AG20443 (cell line): ENCODE measurements at regions not wholly inside any gene's neighbourhood (a gene's known extent, or its start where the extent isn't known, plus 50 kb on each side); places are given as distances from the start of the nearest gene placed in this dataset.
"Not testable (repeated sequence)": the region's sequence is repeated elsewhere in the genome, so short reads cannot be mapped to it uniquely, and the experiment has no call there.

Experiments
- DNase-seq: peaks from one replicate; pipeline ENCODE4 v3.0.0; 2012; ENCODE audit warnings: low spot score, mixed read lengths

GRCh38 chr12:116327992-116328391, 50.5 kb upstream of the MED13L start:
- not testable (repeated sequence) for DNase-seq

- no peak for DNase-seq
Observed at GRCh38 chr12:116331876-116332275, 54.4 kb upstream of the MED13L start.

DNA sequence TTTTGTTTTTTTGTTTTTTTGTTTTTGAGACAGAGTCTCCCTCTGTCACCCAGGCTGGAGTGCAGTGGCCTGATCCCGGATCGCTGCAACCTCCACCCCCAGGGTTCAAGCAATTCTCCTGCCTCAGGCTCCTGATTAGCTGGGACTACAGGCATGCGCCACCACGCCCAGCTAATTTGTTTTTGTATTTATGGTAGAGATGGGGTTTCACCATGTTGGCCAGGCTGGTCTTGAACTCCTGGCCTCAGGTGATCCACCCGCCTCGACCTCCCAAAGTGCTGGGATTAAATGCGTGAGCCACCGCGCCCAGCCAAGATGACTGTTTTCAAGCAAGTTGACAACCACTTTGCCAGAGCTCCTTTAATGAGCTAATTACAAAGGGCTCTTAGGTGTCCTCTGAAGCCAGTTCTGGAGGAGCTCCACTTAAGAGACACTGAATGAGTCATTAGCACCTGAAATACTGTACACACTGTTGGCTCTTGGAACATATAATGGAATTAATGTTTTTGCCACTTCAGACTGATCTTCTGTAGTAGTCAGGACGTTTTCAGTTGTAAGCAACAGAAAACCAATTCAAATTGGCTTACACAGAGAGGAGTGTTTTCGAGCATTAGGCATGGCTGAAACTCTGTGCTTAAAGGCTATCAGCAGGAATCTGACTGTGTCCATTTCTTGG, 55.4 kb upstream of the MED13L start:
- DNase-seq: no peak

- DNase-seq: no peak
Observed at GRCh38 chr12:116333402-116333801, 55.9 kb upstream of the MED13L start.

GRCh38 chr12:116336542-116337065, 59.1 kb upstream of the MED13L start:
- DNase-seq: no peak

DNA sequence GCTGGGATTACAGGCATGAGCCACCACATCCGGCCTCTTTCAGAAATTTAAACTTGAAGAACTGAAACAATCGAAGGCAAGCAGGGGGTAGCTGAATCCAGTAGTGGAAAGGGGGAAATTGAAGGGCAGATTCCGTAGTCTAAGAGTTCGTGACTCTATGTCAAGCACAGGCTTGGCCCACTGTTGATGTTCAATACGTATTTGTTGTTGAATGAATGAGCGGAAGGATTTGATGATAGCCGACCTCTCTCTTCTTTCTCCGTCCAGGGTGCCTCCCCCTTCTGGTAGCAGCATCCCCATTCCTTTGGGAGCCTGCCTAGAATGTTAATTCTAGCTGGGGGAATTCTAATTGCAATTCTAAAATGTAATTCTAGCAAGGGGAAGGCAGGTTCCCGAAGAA, 59.8 kb upstream of the MED13L start:
- DNase-seq: no peak

DNA sequence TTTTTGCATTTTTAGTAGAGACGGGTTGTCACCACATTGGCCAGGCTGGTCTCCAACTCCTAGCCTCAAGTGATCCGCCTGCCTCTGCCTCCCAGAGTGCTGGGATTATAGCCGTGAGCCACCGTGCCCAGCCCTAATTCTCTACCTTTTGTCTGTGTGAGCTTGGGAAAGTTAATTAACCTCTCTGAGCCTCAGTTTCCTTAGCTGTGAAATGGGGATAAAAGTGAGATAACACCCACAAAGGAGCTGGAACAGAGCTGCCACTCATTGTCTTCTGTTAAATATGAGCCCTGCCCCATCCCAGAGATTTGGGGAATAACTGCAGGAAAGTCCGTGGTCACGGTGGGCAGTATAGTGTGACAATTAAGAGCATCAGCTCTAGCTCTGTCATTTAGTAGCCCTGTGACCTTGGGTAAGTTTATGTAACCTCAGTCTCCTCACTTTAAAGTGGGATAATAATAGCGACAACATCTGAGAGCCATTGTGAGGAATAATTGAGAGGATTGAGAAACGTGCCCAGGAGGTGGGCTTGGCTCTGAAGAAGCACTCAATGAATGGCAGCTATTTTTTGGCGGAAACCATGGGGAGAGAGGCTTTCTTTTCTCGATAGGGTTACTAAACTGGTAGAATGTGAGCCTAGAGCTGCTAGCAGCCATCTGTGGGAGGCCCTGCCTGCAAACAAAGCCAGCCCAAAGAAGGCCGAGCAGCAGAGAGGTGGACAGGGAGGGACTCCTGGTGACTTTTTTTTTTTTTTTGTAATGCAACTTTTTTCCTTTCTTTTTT, 60.8 kb upstream of the MED13L start:
- DNase-seq: no peak

- DNase-seq: no peak
Observed at GRCh38 chr12:116339062-116339461, 61.6 kb upstream of the MED13L start.

DNA sequence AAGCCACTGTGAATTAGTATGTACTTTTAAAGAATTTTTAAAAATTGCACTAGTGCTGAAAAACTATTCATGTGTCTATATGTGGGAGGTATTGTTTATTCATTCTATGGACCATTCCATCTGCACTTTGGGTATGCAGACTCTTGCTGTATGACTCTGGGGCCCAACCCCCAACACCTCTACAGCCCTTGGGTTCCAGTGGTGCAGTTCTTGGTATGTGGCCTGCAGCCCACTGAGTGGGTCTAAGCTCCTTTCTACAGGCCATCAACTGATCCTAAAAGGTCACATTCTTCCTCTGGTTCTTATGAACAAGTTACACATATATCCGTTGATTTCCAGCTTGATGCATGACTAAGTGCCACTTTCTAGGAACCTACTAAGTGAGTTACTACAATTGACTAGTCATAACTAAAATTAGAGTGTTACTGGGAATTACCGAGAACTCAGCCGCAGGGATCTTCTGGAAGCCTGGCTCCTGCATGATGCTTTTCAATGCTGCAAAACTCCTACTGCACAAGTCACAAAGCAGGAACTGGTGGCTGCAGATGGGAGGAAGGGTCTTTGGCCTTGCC, 62.4 kb upstream of the MED13L start:
- DNase-seq: peak; percentile 51

DNA sequence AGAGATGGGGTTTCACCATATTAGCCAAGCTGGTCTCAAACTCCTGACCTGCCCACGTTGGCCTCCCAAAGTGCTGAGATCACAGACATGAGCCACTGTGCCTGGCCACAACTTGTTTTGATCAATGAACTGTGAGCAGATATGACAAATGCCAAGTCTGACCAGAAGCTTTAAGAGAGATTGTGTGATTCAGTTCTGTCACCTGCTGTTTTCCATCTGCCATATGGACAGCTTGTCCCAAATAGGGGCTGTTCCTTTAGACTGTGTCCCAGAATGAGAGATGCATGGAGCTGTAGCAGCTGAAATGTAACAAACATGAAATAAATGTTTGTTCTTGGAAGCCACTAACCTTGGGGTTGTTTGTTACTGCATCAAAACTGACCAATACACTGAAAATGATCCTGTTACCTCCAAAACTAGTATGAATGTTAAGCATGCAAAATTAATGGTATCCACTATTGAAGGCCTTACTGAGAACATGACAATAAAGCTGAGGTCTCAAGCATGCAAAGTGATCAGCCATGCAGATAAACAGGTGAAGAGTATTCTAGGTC, 65.9 kb upstream of the MED13L start:
- DNase-seq: no peak

- DNase-seq: no peak
Observed at GRCh38 chr12:116346222-116346621, 68.7 kb upstream of the MED13L start.

- peak; percentile 87 for DNase-seq
Observed at GRCh38 chr12:116346741-116347140, 69.2 kb upstream of the MED13L start.

DNA sequence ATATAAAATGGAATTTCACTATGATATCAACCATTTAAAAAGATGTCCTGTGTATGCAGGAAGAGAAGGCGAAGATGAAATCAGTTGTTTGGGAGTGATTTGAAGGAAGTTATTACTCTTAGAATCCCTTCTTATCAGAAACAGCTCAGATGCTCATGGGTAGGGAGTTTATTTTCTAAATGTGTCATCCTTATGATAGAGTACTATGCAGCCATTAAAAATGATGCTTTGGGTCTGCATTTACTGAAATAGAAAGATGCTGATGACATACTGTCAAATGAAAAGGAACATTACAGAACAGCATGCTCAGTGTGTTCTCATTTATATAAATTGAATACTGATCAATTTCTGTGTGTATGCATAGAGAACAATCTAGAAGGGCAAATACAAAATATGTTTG, 69.8 kb upstream of the MED13L start:
- no peak for DNase-seq

DNA sequence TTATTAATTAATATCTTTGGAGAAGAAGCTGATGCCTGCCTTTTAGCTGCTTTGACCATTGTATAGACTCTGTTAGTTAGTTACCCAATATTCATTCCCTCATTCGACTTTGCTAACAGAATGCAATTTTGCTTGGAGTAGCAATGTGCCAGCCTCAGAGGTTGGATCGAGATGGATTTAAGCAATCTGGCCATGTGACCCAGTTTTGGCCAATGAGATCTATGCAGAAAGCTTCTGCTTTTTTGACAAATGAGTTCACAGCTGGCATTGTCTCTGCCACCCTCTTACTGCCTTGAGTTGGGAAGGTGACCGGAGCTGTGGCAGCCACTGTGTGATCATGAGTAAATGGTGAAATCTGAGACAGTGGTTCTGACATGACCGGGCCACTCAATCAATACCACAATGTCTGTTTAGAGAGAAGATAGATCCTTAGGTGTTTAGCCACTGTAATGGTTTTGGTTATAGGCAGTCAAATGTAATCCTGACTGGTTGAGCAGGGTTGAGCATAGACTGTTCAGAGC, 74.9 kb upstream of the MED13L start:
- no peak for DNase-seq

DNA sequence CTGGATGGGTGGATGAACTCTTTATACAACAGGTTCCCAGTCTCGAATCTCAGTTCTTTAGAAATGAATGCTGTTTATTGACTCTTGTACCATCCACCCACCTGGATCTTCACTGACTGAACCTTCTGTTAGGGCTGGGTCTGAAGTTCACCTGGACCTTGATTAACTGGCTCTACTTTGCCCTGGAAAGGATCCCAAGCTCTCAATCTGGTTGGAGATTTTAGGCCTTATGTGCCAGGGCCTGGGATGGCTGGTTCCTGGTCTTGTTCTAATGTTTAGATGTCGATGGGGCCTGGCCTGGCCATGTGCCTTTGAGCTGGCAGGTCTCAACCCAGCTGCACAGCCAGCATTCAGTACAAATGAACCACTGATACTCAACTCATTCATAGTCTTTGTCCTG, 76.5 kb upstream of the MED13L start:
- no peak for DNase-seq

DNA sequence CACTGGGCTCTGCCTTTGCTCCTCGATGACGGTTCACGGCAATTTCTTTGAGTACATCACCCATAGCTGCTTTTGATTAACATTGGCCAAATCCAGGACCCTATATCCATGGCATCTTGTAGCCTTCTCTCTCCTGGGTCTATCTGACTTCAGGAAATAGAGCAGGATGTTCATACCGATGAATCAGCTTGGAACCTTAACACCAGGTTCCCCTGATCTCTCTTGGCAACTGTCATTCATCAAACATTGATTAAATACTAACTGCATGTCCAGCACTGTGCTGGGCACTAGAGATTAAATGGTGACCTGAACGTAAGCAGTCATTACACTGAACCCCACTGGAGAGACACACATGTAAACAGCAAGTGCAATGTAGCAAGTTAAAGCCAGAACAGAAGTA, 77.0 kb upstream of the MED13L start:
- DNase-seq: no peak

DNA sequence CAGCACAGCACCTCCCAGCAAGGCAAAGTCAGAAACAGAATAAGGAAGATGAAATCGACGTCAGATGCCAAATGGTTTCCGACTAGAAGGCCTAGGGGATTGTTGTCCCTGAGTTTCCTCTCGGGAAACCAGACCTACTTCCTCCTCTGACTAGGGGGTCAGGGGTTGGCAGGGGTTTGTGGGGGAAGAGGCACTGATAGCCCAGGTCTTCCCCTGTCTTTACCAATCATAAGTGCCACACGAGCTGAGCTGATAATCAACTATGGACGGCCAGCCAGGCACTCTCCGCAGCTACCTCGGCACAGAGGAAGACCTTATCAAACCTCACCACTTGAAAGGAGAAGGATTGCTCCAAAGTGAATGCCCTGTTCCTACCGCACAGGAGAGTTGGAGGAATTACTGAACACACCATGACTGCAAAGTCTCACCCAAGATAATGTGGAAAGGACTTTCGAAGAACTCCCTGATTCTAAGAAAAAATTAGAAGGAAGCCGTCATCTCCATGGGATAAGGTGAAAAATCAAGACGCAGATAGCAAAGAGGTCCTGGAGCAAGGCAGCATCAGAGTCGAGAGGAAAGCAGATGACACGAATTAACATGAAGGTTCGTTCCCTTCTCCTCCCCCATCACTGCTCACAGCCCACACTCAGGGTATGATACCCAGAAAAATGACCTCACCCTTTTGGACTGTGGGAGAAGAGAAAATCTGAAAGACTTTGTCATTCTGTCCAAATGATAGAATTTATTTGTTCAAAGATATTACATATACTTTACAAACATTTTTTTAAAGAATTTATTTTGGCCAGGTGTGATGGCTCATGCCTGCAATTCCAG, 77.7 kb upstream of the MED13L start:
- DNase-seq: no peak

- DNase-seq: no peak
Observed at GRCh38 chr12:116358536-116358892, 81.0 kb upstream of the MED13L start.

DNA sequence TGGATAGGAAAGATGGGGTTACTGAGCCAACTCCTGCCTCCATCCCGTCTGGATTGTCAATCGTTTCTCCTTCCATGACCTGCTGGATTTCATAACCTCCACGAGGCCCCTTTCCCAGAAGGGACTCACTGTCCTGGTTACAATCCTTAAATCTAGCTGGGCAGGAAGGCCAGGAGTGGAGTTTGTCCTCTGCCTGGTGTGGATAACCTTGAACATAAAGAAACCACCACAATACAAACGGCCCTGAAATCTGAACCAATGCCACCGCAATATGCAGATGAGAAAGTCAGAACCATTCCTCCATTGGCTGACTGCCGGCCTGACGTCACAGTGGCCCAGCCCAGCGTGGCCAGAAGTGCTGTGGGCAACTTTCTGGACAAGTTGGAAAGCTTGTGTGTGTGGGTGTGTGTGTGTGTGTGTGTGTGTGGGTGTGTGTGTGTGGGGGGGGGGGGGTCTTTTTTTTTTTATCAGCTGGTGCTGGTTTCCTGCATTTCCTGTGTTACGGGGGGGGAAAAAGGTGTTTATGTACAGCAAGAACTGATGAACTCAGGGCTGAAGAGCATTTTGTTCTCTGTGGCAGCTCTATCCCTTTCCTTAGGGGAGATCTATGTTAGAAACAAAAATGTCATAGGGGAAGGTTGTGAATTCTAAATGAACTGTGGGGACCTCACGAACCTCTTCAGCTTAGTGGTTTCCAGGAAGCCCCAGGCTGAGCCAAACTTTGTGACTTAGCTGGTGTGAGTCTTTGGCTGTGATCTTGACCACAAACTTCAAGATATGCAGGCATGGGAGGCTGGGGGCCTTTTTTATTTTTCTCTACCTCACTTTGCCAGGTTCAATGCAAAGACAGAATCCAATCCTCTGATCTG, 81.6 kb upstream of the MED13L start:
- DNase-seq: peak; percentile 94

- no peak for DNase-seq
Observed at GRCh38 chr12:116360579-116361413, 83.3 kb upstream of the MED13L start.
